ENCODE measurements at regions not wholly inside any gene's neighbourhood (a gene's known extent, or its start where the extent isn't known, plus 50 kb on each side); places are given as distances from the start of the nearest gene placed in this dataset.

GRCh38 chr16:64182985-64183384 is 938.9 kb downstream of the CDH11 start:
- no peaks in the 10 kb centered on the region for H3K36me3 Mint-ChIP-seq (ENCODE audit: insufficient read depth, unreplicated experiment)
- ChIA-PET POLR2A (no interaction called here), CTCF (no interaction called here)
- Histone ChIP-seq H3K9me3 (peaks cover 10% of the 10 kb centered on the region; the same call in 1 of the 2 replicates), H3K4me3 (ENCODE audit: low read depth, low read length) (no peak overlapping the region), H3K27me3 (replicated peaks; ENCODE audit: control insufficient read depth, insufficient read depth, low read length) (no peaks in the 10 kb centered on the region), H3K36me3 (ENCODE audit: control insufficient read depth, insufficient read depth, low read length) (no peaks in the 10 kb centered on the region), H3K4me1 (no peaks in the 10 kb centered on the region)
- intact Hi-C loops (cut with micrococcal nuclease; ENCODE audit: unreplicated experiment), result no loop called here
- no peak for DNase-seq
- H3K4me3 Mint-ChIP-seq (ENCODE audit: unreplicated experiment), result no peak overlapping the region
- no TSS peak for BruUV-seq (replicated peaks)
- H3K27ac Mint-ChIP-seq (ENCODE audit: unreplicated experiment), result no peak overlapping the region
- no peaks in the 10 kb centered on the region for H3K4me1 Mint-ChIP-seq (ENCODE audit: low read depth, unreplicated experiment)
- no peaks in the 10 kb centered on the region for H3K27me3 Mint-ChIP-seq (ENCODE audit: insufficient read depth, unreplicated experiment)
- no peak for TF ChIP-seq CTCF (IDR thresholded peaks at IDR 0.05; ENCODE audit: insufficient read depth in 1 of 2, low read depth in 1 of 2, low read length in 1 of 2, severe bottlenecking in 1 of 2, unreplicated experiment in 1 of 2)
- peaks cover 12% of the 10 kb centered on the region for H3K9me3 Mint-ChIP-seq (ENCODE audit: unreplicated experiment)

DNA sequence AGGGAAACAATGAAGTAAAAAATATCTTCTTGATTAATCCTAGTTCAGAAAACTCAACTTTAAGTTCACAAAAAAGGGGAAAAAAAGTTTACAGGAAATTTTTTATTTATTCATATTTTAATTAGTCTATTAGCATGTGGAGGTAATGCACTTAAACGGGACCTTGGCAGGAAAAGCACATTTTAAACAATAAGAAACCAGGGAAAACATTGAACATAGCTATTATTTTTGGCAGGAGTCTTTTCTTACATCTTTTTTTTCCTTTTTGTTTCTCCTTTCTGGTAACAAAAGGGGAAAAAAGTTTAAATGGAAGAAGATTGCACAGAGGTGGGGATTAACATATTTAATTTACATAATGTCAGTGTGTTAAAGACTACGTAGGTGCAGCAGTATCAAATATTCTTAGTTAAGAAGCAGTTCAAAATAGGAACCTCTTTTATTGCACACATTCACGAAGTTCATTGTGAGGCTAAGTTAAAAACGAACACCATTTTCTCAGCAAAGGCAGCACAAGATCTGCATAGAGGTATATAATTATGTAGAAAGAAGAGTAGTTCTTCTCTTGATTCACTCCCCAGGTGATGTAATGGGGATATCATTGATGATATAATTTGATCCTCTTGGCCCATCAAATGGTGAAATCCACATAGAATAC is 940.5 kb downstream of the CDH11 start:
- Histone ChIP-seq H3K36me3 (ENCODE audit: control insufficient read depth, insufficient read depth, low read length) (no peaks in the 10 kb centered on the region), H3K27me3 (replicated peaks; ENCODE audit: control insufficient read depth, insufficient read depth, low read length) (no peaks in the 10 kb centered on the region), H3K9me3 (peaks cover 15% of the 10 kb centered on the region; the same call in 1 of the 2 replicates), H3K4me1 (no peaks in the 10 kb centered on the region), H3K4me3 (ENCODE audit: low read depth, low read length) (no peak overlapping the region)
- Mint-ChIP-seq H3K9me3 (ENCODE audit: unreplicated experiment) (peaks cover 21% of the 10 kb centered on the region), H3K36me3 (ENCODE audit: insufficient read depth, unreplicated experiment) (peaks cover 6% of the 10 kb centered on the region), H3K4me3 (ENCODE audit: unreplicated experiment) (no peak overlapping the region), H3K27me3 (ENCODE audit: insufficient read depth, unreplicated experiment) (no peaks in the 10 kb centered on the region), H3K27ac (ENCODE audit: unreplicated experiment) (no peak overlapping the region), H3K4me1 (ENCODE audit: low read depth, unreplicated experiment) (no peaks in the 10 kb centered on the region)
- TF ChIP-seq CTCF (IDR thresholded peaks at IDR 0.05; ENCODE audit: insufficient read depth in 1 of 2, low read depth in 1 of 2, low read length in 1 of 2, severe bottlenecking in 1 of 2, unreplicated experiment in 1 of 2), result no peak
- ChIA-PET CTCF (no interaction called here), POLR2A (no interaction called here)
- DNase-seq, result no peak
- intact Hi-C loops (cut with micrococcal nuclease; ENCODE audit: unreplicated experiment), result no loop called here
- no TSS peak for BruUV-seq (replicated peaks)

- ChIA-PET POLR2A (no interaction called here), CTCF (no interaction called here)
- H3K4me1 Mint-ChIP-seq (ENCODE audit: low read depth, unreplicated experiment), result no peaks in the 10 kb centered on the region
- no peak overlapping the region for H3K4me3 ChIP-seq (ENCODE audit: low read depth, low read length)
- BruUV-seq (replicated peaks), result no TSS peak
- H3K9me3 Mint-ChIP-seq (ENCODE audit: unreplicated experiment), result peaks cover 21% of the 10 kb centered on the region
- TF ChIP-seq CTCF (IDR thresholded peaks at IDR 0.05; ENCODE audit: insufficient read depth in 1 of 2, low read depth in 1 of 2, low read length in 1 of 2, severe bottlenecking in 1 of 2, unreplicated experiment in 1 of 2), result no peak
- no peaks in the 10 kb centered on the region for H3K27me3 Mint-ChIP-seq (ENCODE audit: insufficient read depth, unreplicated experiment)
- no peak overlapping the region for H3K27ac Mint-ChIP-seq (ENCODE audit: unreplicated experiment)
- H3K4me3 Mint-ChIP-seq (ENCODE audit: unreplicated experiment), result no peak overlapping the region
- H3K9me3 ChIP-seq, result peaks cover 15% of the 10 kb centered on the region; the same call in 1 of the 2 replicates
- H3K4me1 ChIP-seq, result no peaks in the 10 kb centered on the region
- intact Hi-C loops (cut with micrococcal nuclease; ENCODE audit: unreplicated experiment), result no loop called here
- DNase-seq, result no peak
- H3K36me3 ChIP-seq (ENCODE audit: control insufficient read depth, insufficient read depth, low read length), result no peaks in the 10 kb centered on the region
- H3K27me3 ChIP-seq (replicated peaks; ENCODE audit: control insufficient read depth, insufficient read depth, low read length), result no peaks in the 10 kb centered on the region
- H3K36me3 Mint-ChIP-seq (ENCODE audit: insufficient read depth, unreplicated experiment), result peaks cover 6% of the 10 kb centered on the region
Observed at GRCh38 chr16:64180136-64180900, 941.5 kb downstream of the CDH11 start.
